RWPE2 (cell line): ENCODE measurements at regions not wholly inside any gene's neighbourhood (a gene's known extent, or its start where the extent isn't known, plus 50 kb on each side); places are given as distances from the start of the nearest gene placed in this dataset.
A peak's percentile ranks its signal among the peaks of the same experiment; 100 is the strongest.

Experiments
- ATAC-seq: fragments of 200-7000 bp; cut with Tn5 transposase; 3 replicates; pipeline ENCODE4 v1.9.1; 2021; ENCODE audit warnings: low read depth
- DNase-seq: peaks from one replicate; pipeline ENCODE4 v3.0.0-alpha.2; 2020; ENCODE audit warnings: low spot score
- H3K27ac ChIP-seq: fragments of 450-650 bp; 2 replicates; pipeline ENCODE4 v1.5.1; 2017; ENCODE audit warnings: mild to moderate bottlenecking; ENCODE audit not compliant: poor library complexity, severe bottlenecking
- H3K27me3 ChIP-seq: fragments of 250-450 bp; sonication (Bioruptor Pico); 2 replicates; pipeline ENCODE4 v1.5.1; 2021; ENCODE audit warnings: mild to moderate bottlenecking, moderate library complexity; ENCODE audit not compliant: insufficient read depth, poor library complexity, severe bottlenecking
- H3K36me3 ChIP-seq: fragments of 250-450 bp; sonication (Bioruptor Pico); 2 replicates; pipeline ENCODE4 v1.5.1; 2020; ENCODE audit warnings: low read depth, mild to moderate bottlenecking, moderate library complexity
- H3K4me1 ChIP-seq: fragments of 250-450 bp; sonication (Bioruptor Pico); 2 replicates; pipeline ENCODE4 v1.5.1; 2021; ENCODE audit warnings: mild to moderate bottlenecking, moderate library complexity; ENCODE audit not compliant: insufficient read depth, poor library complexity, severe bottlenecking
- H3K4me3 ChIP-seq: fragments of 250-450 bp; sonication (Bioruptor Pico); 2 replicates; pipeline ENCODE4 v1.5.1; 2021; ENCODE audit warnings: mild to moderate bottlenecking, moderate library complexity; ENCODE audit not compliant: severe bottlenecking
- H3K9me3 ChIP-seq: fragments of 250-450 bp; sonication (Bioruptor Pico); 2 replicates; pipeline ENCODE4 v1.5.1; 2021; ENCODE audit warnings: mild to moderate bottlenecking, moderate library complexity; ENCODE audit not compliant: severe bottlenecking
- TF ChIP-seq, protein P1 (sequence below): fragments of 450-650 bp; IDR thresholded peaks from one replicate; pipeline ENCODE4 v1.5.1; 2017; ENCODE audit warnings: mild to moderate bottlenecking, moderate library complexity; ENCODE audit not compliant: poor library complexity, severe bottlenecking

DNA sequence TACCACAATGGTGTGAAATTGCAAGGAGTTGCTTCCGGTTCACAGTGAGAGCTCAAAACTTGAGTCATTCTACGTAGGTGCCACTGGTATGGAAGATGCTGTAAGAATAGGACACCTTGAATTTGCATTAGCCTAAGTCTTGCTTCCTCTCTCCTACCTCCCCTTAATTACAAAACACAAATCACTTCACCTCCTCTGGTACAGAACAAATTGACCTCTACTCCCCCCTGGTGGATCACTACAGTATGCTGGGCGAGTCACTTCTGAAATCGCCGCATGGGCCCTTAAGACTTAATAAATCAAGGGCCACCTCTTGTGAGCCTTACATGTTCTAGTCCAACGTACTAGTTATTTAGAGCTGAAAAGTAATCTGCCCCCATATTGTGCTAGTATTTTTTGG is 145.3 kb upstream of the SMARCA2 start:
- peaks cover 10% of the 10 kb centered on the region for H3K27me3 ChIP-seq
- no peaks in the 10 kb centered on the region for H3K4me1 ChIP-seq
- H3K4me3 ChIP-seq: no peak overlapping the region
- H3K27ac ChIP-seq: no peak overlapping the region
- DNase-seq: no peak
- no peaks in the 10 kb centered on the region for H3K9me3 ChIP-seq
- H3K36me3 ChIP-seq: no peaks in the 10 kb centered on the region
- 0 out of 3 replicates have a peak, but pooled peaks have one; percentile 55 for ATAC-seq
- TF ChIP-seq, protein P1, sequence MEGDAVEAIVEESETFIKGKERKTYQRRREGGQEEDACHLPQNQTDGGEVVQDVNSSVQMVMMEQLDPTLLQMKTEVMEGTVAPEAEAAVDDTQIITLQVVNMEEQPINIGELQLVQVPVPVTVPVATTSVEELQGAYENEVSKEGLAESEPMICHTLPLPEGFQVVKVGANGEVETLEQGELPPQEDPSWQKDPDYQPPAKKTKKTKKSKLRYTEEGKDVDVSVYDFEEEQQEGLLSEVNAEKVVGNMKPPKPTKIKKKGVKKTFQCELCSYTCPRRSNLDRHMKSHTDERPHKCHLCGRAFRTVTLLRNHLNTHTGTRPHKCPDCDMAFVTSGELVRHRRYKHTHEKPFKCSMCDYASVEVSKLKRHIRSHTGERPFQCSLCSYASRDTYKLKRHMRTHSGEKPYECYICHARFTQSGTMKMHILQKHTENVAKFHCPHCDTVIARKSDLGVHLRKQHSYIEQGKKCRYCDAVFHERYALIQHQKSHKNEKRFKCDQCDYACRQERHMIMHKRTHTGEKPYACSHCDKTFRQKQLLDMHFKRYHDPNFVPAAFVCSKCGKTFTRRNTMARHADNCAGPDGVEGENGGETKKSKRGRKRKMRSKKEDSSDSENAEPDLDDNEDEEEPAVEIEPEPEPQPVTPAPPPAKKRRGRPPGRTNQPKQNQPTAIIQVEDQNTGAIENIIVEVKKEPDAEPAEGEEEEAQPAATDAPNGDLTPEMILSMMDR: peak; percentile 40

DNA sequence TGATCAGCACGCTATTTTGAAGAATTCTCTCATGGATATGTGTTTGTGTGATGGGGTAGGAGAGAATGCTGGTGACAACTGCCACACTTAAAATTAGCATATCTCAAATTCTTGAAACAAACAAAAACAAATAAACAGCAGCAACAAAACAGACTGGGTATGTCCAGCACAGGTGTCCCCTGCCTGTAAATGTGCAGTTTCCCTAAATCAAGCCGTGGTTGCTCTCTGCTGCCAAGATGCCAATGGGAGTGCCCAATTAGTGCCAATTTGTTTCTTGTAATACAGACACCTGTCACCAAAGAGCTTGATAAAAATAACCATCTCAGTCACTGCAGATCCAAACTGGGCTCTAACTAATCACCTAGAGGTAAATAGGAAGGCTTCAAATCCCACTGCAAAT is 144.2 kb upstream of the SMARCA2 start:
- Histone ChIP-seq H3K27ac (no peak overlapping the region), H3K36me3 (no peaks in the 10 kb centered on the region), H3K4me3 (no peak overlapping the region), H3K27me3 (peaks cover 7% of the 10 kb centered on the region), H3K9me3 (no peaks in the 10 kb centered on the region), H3K4me1 (no peaks in the 10 kb centered on the region)
- no peak for ATAC-seq
- no peak for DNase-seq
- TF ChIP-seq, protein P1: no peak

DNA sequence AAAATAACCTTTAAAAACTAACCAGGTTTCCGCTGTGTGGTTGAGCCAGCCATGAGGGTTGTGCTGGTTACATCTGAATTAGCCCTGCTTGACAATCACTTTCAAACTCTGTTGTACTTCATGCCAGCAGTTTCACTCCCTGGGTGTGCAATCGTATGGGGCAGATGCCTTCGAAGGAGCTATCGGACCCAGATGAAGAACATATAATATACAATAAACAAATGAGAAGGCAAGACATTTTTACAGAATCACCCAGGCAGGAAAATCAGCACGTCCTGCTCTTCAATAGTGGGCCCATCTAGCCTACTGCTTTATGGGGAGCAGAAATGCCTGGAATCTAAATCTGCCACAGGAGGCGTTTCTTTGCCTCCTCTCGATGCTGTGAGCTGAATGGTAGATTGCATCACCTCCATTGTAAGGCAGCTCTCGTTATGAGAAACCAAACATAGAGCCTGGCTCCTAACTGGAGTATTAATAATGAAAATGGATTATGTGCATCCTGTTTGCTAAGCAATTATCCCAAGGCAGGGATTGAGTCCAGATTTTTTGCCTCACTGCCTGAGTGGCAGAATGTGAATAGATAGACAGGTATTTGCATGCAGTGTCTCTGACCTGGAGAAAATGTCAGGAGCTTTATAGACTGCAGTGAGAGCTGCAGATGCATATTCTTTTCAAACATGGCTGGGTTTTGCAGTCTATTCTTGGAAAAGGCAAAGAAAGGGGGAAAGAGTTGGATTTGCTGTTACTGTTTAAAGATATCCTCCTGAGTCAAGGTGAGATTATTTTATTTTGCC is 143.3 kb upstream of the SMARCA2 start:
- Histone ChIP-seq H3K36me3 (no peaks in the 10 kb centered on the region), H3K4me1 (no peaks in the 10 kb centered on the region), H3K9me3 (no peaks in the 10 kb centered on the region), H3K4me3 (no peak overlapping the region), H3K27ac (no peak overlapping the region), H3K27me3 (peaks cover under 1% of the 10 kb centered on the region)
- ATAC-seq (peak; percentile 42; the same call in 1 of the 3 replicates), DNase-seq (no peak)
- TF ChIP-seq, protein P1: no peak

DNA sequence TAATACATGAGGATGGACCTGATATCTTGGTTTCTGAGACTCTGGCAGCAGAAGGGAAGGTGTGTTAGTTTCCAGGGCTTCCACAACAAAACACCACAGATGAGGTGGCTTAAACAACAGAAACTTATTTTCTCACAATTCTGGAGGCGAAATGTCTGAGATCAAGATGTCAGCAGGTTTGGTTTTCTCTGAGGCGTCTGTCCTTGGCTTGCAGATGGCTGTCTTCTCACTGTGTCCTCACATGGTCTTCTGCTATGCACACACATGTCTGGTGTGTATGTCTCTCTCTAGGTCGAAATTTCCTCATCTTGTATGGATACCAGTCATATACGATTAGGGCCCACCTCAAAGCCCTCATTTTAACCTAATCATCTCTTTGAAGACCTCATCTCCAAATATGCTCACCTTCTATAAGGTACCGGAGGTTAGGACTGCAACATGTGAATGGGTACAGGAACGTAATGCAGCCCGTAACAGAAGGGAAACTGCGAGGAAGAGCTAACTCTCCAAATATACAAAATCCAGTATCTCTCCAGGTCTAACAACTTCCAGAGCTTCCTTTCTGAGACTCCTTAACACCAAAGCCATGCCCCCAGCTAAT is 139.8 kb upstream of the SMARCA2 start:
- Histone ChIP-seq H3K36me3 (no peaks in the 10 kb centered on the region), H3K27me3 (no peaks in the 10 kb centered on the region), H3K9me3 (no peaks in the 10 kb centered on the region), H3K27ac (no peak overlapping the region), H3K4me3 (no peak overlapping the region), H3K4me1 (no peaks in the 10 kb centered on the region)
- DNase-seq (no peak), ATAC-seq (no peak)
- TF ChIP-seq, protein P1: no peak
